ENCODE measurements at regions not wholly inside any gene's neighbourhood (a gene's known extent, or its start where the extent isn't known, plus 50 kb on each side); places are given as distances from the start of the nearest gene placed in this dataset.

- FAIRE-seq: peak; percentile 98
- TF ChIP-seq CTCF (IDR thresholded peaks at IDR 0.05; ENCODE audit: insufficient read depth, missing control alignments): peak; percentile 99
- DNase-seq (ENCODE audit: insufficient read length, low spot score): peak; percentile 16
Observed at GRCh38 chr21:28745131-28746016, 247.3 kb downstream of the LTN1 start.

- DNase-seq (ENCODE audit: insufficient read length, low spot score): no peak
- no peak for FAIRE-seq
Observed at GRCh38 chr21:28743723-28744122, 249.0 kb downstream of the LTN1 start.

GRCh38 chr21:28742527-28742926 lies 250.2 kb downstream of the LTN1 start:
- TF ChIP-seq CTCF (IDR thresholded peaks at IDR 0.05; ENCODE audit: insufficient read depth, missing control alignments): peak; percentile 26
- DNase-seq (ENCODE audit: insufficient read length, low spot score): no peak
- no peak for FAIRE-seq

More at GRCh38 chr21:28743723-28744122, 249.0 kb downstream of the LTN1 start:
- TF ChIP-seq CTCF (IDR thresholded peaks at IDR 0.05; ENCODE audit: insufficient read depth, missing control alignments): no peak

GRCh38 chr21:28740125-28740524 lies 252.6 kb downstream of the LTN1 start:
- no peak for TF ChIP-seq CTCF (IDR thresholded peaks at IDR 0.05; ENCODE audit: insufficient read depth, missing control alignments)
- FAIRE-seq (no peak), DNase-seq (ENCODE audit: insufficient read length, low spot score) (no peak)

DNA sequence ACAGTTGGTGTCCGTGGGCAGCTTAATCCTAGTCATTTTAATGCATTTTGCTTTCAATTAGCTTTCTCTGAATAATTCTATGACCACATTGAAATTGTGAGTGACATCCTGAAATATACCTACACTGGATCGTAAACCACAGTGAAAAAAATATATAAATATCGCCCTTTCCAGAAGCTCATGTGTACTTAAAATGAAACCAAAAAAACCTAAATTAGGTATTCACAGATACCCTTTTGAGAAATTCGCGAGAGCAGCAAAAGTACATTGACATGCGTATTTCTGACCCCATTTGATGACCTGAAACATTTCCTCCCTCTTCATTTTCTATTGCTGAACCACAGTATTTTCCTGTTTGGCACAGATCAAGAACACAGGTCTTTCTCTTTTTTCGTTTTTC lies 253.8 kb downstream of the LTN1 start:
- DNase-seq (ENCODE audit: insufficient read length, low spot score) (no peak), FAIRE-seq (no peak)
- TF ChIP-seq CTCF (IDR thresholded peaks at IDR 0.05; ENCODE audit: insufficient read depth, missing control alignments): no peak

GRCh38 chr21:28738420-28738704 lies 254.3 kb downstream of the LTN1 start:
- no peak for TF ChIP-seq CTCF (IDR thresholded peaks at IDR 0.05; ENCODE audit: insufficient read depth, missing control alignments)
- DNase-seq (ENCODE audit: insufficient read length, low spot score) (no peak), FAIRE-seq (no peak)

- DNase-seq (ENCODE audit: insufficient read length, low spot score) (no peak), FAIRE-seq (no peak)
- TF ChIP-seq CTCF (IDR thresholded peaks at IDR 0.05; ENCODE audit: insufficient read depth, missing control alignments): no peak
Observed at GRCh38 chr21:28737674-28738419, 254.8 kb downstream of the LTN1 start.

Data from D721Med (cell line).